Activated CD4-positive, alpha-beta memory T cell treated with anti-CD3 and anti-CD28 coated beads for 36 hours (primary cell): ENCODE measurements at regions not wholly inside any gene's neighbourhood (a gene's known extent, or its start where the extent isn't known, plus 50 kb on each side); places are given as distances from the start of the nearest gene placed in this dataset.

Experiments
- CTCF ChIA-PET: fragments of 350-600 bp; sonication (Branson Sonifier 250); formaldehyde crosslinking; loops from one replicate; lab custom pipeline; 2021; ENCODE audit warnings: antibody characterized with exemption, inconsistent platforms; lab: Charles Lee
- POLR2A ChIA-PET: fragments of 350-600 bp; sonication (Branson Sonifier 250); formaldehyde crosslinking; loops from one replicate; lab custom pipeline; 2021; ENCODE audit warnings: antibody characterized with exemption; lab: Charles Lee
- DNase-seq: peaks from one replicate; pipeline ENCODE4 v3.0.0-alpha.2; 2020
- H3K27ac Mint-ChIP-seq: one replicate; pipeline ENCODE4 v1.8.0; 2021; ENCODE audit warnings: mixed read lengths
- H3K27me3 Mint-ChIP-seq: one replicate; pipeline ENCODE4 v1.8.0; 2021; ENCODE audit warnings: mixed read lengths
- H3K36me3 Mint-ChIP-seq: one replicate; pipeline ENCODE4 v1.8.0; 2021; ENCODE audit warnings: mixed read lengths
- H3K4me1 Mint-ChIP-seq: one replicate; pipeline ENCODE4 v1.8.0; 2021; ENCODE audit warnings: low read depth, mixed read lengths
- H3K4me3 Mint-ChIP-seq: one replicate; pipeline ENCODE4 v1.8.0; 2021; ENCODE audit warnings: mild to moderate bottlenecking, mixed read lengths
- H3K9me3 Mint-ChIP-seq: one replicate; pipeline ENCODE4 v1.8.0; 2021; ENCODE audit warnings: mixed read lengths
- intact Hi-C: fragments of 100-400 bp; cut with micrococcal nuclease; formaldehyde crosslinking; loops from one replicate; pipeline ENCODE4 v1.15.1; 2023

DNA sequence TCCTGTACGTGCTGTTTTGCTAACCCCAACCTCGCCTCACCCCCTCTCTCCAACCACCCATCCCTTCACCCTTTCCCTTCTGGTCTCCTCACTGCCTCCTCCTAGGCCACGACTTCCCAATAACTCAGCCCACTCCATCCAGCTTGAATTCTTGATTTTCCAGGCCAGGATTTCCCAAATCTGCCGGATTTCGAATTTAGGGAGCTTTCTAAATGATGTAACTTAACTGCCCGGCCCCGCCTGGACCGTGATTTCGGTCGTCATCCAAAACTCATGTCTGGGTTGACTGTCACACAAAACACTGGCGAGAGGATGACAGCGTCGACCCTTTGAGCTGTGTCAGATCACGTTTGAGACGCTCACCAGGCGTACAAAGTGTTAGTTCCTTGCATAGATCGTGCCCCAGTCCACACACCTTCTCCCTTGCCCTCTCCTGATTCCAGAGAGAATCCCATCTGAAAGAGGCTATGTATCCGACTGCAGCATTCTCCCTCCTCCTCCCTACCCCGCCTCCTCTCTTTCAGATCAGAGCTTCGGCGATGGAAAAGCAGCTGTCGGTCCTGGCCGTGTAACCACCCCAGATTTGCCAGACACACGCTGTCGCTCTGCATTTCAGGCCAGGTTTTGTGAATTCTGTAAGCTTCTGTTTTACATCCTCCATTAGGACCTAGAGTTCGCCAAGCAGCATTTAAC is 168.2 kb downstream of the GPX5 start:
- Mint-ChIP-seq H3K9me3 (no peaks in the 10 kb centered on the region), H3K4me1 (peaks cover 17% of the 10 kb centered on the region), H3K36me3 (peaks cover 3% of the 10 kb centered on the region), H3K27ac (no peak overlapping the region), H3K27me3 (peaks cover 68% of the 10 kb centered on the region), H3K4me3 (no peak overlapping the region)
- POLR2A ChIA-PET = no interaction called here
- intact Hi-C loops = no loop called here
- CTCF ChIA-PET = interaction anchor here (0.9 to 2.3 kb wide), 2 partner anchors 9 to 14 kb away, joined by 3 to 5 read pairs; no protein-coding TSS in a partner anchor
- DNase-seq = no peak

DNA sequence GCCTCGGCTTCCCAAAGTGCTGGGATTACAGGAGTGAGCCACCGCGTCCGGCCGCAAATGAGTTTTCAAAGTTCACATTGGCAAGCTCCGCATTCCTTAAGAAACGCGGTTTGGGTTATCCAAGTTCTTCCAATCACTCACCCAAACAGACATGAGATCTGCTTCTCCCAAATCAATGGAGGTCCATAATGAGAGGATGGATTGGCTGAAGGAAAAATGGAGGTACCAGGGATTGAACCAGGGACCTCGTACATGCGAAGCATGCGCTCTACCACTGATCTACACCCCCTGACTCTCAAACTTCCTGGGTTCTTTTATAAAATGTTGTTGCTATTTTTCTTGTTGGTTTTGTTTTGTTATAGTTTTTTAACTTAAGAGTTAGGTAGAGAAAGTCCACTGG is 170.0 kb downstream of the GPX5 start:
- Mint-ChIP-seq H3K4me3 (no peak overlapping the region), H3K27me3 (peaks cover 72% of the 10 kb centered on the region), H3K27ac (no peak overlapping the region), H3K9me3 (no peaks in the 10 kb centered on the region), H3K4me1 (peaks cover 17% of the 10 kb centered on the region), H3K36me3 (peaks cover 3% of the 10 kb centered on the region)
- CTCF ChIA-PET = no interaction called here
- no peak for DNase-seq
- intact Hi-C loops = no loop called here
- POLR2A ChIA-PET = no interaction called here

DNA sequence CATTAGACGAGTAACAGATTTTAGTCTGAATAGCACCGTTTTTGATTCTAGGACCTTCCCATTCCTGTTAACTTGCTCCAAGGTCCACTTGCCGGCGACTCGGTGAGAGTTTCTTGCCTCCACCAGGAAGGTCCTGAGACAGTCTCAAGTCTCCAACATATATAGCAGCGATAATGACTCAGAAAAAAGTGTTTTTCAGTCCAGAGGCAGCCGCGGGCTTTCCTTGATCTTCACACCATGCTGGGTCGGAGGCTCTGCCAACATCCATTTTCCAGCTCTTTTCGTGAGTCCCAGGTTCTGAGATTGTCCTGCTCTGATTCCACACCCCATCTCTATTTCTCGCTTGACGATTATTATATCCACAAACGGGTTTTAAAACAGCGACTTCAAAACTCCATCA is 170.5 kb downstream of the GPX5 start:
- Mint-ChIP-seq H3K4me3 (no peak overlapping the region), H3K36me3 (peaks cover 3% of the 10 kb centered on the region), H3K9me3 (no peaks in the 10 kb centered on the region), H3K4me1 (peaks cover 17% of the 10 kb centered on the region), H3K27ac (no peak overlapping the region), H3K27me3 (peaks cover 75% of the 10 kb centered on the region)
- ChIA-PET CTCF (no interaction called here), POLR2A (no interaction called here)
- intact Hi-C loops = no loop called here
- DNase-seq = no peak

DNA sequence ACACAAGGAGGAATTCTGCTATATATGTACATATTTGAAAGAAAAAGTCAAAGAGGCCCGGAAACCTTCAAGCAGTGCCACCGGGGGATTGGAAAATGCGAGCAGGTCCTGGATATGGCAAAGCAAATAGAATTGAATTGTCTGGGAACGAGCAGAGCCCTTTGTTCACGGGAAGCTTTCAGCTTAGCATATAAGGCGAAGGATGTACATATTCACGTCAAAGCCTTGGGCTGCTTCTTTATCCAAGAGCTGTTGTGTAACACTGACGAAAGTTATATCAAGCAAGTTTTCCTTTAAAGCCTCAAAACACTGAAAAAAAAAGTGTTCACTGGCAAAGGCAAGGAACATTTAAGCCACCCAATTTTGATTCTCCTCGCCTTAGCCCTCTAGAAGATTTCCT is 171.0 kb downstream of the GPX5 start:
- CTCF ChIA-PET = interaction anchor here (1.1 kb wide), 1 partner anchor 61 kb away, joined by 3 read pairs; no protein-coding TSS in a partner anchor
- intact Hi-C loops = no loop called here
- no peak overlapping the region for H3K4me3 Mint-ChIP-seq

DNA sequence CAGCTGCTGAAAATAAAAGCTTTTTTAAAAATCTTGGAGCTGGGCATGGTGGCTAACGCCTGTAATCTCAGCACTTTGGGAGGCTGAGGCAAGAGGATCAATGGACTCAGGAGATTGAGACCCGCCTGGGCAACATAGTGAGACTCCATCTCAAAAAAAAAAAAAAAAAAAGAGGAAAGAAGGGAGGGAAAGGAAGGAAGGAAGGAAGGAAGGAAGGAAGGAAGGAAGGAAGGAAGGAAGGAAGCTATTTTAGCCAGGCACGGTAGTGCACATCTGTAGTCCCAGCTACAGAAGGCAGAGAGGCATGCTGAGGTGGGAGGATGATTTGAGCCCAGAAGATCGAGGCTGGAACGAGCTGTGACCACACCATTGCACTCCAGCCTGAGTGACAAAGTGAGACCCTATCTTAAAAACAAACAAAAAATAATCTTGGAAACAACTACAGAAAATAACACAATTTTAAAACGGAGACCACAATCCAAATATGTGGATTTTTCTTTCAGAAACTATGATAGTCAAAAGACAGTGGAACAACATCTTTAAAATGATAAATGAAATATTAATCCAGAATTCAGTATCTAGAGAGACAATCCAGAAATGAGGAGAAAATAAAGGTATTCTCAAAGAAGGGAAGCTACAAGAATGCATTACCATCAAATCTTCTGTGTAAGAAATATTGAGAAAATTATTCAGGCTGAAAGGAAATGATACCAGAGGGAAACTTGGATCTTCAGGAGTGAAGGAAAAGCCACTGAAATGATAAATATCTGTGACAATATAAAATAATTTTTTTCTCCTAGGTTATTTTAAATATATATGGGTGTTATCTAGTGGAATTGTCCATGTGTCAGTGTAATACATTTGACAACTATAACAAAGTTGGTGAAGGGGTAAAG is 182.0 kb downstream of the GPX5 start:
- DNase-seq = no peak
- Mint-ChIP-seq H3K27ac (no peak overlapping the region), H3K27me3 (peaks cover 66% of the 10 kb centered on the region), H3K36me3 (peaks cover 10% of the 10 kb centered on the region), H3K4me3 (no peak overlapping the region), H3K9me3 (peaks cover 30% of the 10 kb centered on the region), H3K4me1 (peaks cover 8% of the 10 kb centered on the region)
- intact Hi-C loops = no loop called here
- POLR2A ChIA-PET = no interaction called here
- CTCF ChIA-PET = no interaction called here

More for the DNA sequence above, 171.0 kb downstream of the GPX5 start:
- no peak overlapping the region for H3K27ac Mint-ChIP-seq
- H3K9me3 Mint-ChIP-seq = no peaks in the 10 kb centered on the region
- DNase-seq = no peak
- peaks cover 17% of the 10 kb centered on the region for H3K4me1 Mint-ChIP-seq
- H3K27me3 Mint-ChIP-seq = peaks cover 73% of the 10 kb centered on the region
- H3K36me3 Mint-ChIP-seq = peaks cover 3% of the 10 kb centered on the region
- POLR2A ChIA-PET = no interaction called here

DNA sequence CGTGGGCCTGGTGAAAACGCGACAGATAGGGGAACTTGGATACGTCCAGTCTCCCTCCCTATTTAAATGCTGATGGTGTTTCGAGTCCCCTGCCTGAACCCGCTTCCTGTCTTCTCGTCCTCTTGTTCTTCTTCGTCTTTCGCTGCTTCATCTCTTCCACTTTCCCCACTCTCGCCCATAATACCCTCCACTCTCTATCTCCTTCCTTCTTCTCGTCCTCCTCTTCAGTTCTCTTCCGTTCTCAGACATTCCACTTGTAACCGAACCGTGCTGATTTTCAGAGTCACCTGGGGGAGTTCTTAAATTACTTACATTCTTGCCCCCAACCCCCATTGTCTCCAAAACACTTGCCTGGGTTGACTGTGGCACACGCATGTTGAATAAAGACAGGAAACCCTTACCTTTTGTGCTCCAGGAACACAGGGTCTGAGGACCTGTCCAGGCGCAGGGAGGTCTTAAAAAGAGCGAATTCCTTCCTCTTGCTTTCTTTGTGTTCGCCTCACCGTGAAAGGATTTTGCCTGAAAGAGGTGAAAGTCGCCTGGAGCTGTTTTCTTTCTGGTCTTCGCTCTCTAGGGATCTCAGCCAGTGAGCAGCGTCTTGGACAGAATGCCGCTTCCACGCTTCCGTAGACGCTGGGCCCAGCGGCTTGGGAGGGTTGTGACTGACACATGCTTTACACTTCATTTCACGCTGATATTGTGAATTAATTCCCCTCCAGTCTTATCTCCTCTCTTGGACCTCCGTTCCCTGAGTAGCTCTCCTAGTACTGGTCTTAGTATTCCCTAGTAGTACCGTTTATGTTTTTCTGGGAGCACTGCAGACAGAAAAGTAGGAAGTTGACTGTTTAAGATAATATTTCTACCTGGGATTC is 184.0 kb downstream of the GPX5 start:
- Mint-ChIP-seq H3K4me3 (peak overlapping the region; percentile 4), H3K36me3 (peaks cover 10% of the 10 kb centered on the region), H3K27me3 (peaks cover 56% of the 10 kb centered on the region), H3K9me3 (peaks cover 30% of the 10 kb centered on the region), H3K27ac (no peak overlapping the region), H3K4me1 (peaks cover 8% of the 10 kb centered on the region)
- no peak for DNase-seq
- intact Hi-C loops = loop anchor here (5.0 kb wide), 1 partner anchor 233 kb away; no protein-coding TSS in a partner anchor
- CTCF ChIA-PET = no interaction called here
- POLR2A ChIA-PET = no interaction called here

DNA sequence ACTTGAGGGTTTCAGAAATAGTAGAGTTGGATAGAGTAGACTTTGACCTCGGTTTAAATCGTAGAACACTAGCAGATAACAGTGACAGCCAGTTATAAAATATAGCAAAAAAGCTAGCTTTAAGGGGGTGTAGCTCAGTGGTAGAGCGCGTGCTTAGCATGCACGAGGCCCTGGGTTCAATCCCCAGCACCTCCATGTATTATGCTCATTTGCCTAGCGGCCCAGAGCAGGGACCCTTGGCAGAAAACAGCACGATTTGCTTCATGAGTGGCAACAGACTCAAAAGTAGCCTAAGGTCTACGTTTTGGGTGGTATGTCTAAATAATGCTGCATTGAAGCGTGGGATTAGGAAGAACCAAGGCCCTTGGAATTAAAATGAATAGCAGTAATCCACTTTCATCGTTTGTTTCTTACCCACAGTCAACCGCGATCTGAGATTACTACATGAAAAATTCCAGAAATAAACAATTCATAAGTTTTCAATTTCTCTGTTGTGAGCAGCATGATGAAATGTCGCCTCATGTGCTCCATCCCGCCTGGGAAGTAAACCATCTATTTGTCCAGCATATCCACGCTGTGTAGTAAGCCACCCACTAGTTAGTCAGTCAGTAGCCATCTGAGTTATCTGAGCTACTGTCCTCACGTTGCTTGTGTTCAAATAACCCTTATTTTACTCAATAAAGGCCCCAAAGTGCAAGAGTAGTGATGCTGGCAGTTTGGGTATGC is 184.9 kb downstream of the GPX5 start:
- peak; percentile 33 for DNase-seq
- POLR2A ChIA-PET = no interaction called here
- peaks cover 8% of the 10 kb centered on the region for H3K4me1 Mint-ChIP-seq
- CTCF ChIA-PET = no interaction called here
- peaks cover 10% of the 10 kb centered on the region for H3K36me3 Mint-ChIP-seq
- no peak overlapping the region for H3K4me3 Mint-ChIP-seq
- H3K9me3 Mint-ChIP-seq = peaks cover 30% of the 10 kb centered on the region
- peaks cover 55% of the 10 kb centered on the region for H3K27me3 Mint-ChIP-seq
- H3K27ac Mint-ChIP-seq = no peak overlapping the region
- intact Hi-C loops = loop anchor here (5.0 kb wide), 1 partner anchor 232 kb away; no protein-coding TSS in a partner anchor

DNA sequence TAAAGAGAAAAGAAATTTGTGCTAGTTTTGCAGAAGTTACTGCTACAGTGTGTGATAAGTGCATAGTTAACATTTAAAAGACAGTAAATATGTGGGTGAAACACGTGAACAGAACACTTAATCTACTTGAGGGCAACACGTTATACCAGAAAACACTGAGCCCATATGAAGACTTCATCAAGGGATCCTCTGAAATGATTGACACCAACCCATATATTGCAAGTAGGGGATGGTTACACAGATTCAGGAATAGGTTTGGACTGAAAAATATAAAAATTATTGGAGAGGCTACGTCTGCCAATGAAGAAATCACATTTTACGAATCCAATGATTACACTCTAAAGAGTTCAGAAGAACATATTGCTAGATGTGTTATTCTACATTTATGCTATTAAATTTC is 185.6 kb downstream of the GPX5 start:
- no peak overlapping the region for H3K4me3 Mint-ChIP-seq
- CTCF ChIA-PET = no interaction called here
- peaks cover 51% of the 10 kb centered on the region for H3K27me3 Mint-ChIP-seq
- no peak overlapping the region for H3K27ac Mint-ChIP-seq
- H3K9me3 Mint-ChIP-seq = peaks cover 28% of the 10 kb centered on the region
- no peak for DNase-seq
- peaks cover 8% of the 10 kb centered on the region for H3K4me1 Mint-ChIP-seq
- POLR2A ChIA-PET = no interaction called here
- H3K36me3 Mint-ChIP-seq = peaks cover 9% of the 10 kb centered on the region
- intact Hi-C loops = loop anchor here (5.0 kb wide), 1 partner anchor 231 kb away; no protein-coding TSS in a partner anchor

DNA sequence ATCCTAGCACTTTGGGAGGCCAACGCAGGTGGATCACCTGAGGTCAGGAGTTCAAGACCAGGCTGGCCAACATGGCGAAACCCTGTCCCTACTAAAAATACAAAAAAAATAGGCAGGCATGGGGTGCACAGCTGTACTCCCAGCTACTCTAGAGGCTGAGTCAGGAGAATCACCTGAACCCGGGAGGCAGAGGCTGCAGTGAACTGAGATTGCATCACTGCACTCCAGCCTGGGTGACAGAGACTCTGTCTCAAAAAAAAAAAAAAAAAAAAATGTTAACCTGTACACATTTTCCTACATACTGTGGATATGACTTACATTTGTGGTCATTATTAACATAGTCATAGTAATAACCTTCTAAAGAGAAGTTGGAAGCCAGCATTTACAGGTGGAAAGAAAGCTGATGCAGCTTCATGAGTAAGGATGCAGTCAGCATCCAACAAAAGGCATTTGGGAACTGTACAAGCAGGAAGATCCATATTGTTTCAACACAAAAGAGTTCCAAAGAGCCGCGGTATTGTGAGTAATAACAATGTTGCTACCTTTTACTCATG is 186.2 kb downstream of the GPX5 start:
- H3K4me1 Mint-ChIP-seq = peaks cover 8% of the 10 kb centered on the region
- intact Hi-C loops = loop anchor here (5.0 kb wide), 1 partner anchor 230 kb away; no protein-coding TSS in a partner anchor
- POLR2A ChIA-PET = no interaction called here
- DNase-seq = peak; percentile 36
- no peak overlapping the region for H3K4me3 Mint-ChIP-seq
- peaks cover 56% of the 10 kb centered on the region for H3K27me3 Mint-ChIP-seq
- peaks cover 9% of the 10 kb centered on the region for H3K36me3 Mint-ChIP-seq
- CTCF ChIA-PET = no interaction called here
- peaks cover 25% of the 10 kb centered on the region for H3K9me3 Mint-ChIP-seq
- H3K27ac Mint-ChIP-seq = no peak overlapping the region

DNA sequence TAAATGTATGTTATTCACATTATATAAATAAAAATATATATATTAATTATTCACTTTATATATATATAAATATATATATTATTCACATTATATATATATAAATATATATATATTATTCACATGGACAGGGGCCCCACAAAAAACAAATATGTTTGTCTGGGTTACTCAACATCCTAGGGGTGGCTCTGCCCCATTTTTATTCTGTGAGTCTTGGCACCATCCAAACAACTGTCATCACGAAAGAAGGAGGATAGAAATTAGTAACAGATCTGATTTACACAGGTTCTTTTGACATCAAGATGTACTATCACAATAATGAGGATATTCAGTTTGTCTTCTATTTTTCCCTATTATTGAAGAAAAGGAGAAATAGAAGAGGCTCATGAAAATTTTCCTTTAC is 187.3 kb downstream of the GPX5 start:
- Mint-ChIP-seq H3K27me3 (peaks cover 54% of the 10 kb centered on the region), H3K4me3 (no peak overlapping the region), H3K36me3 (peaks cover 5% of the 10 kb centered on the region), H3K27ac (no peak overlapping the region), H3K9me3 (peaks cover 15% of the 10 kb centered on the region), H3K4me1 (peaks cover 8% of the 10 kb centered on the region)
- intact Hi-C loops = loop anchor here (5.0 kb wide), 1 partner anchor 229 kb away; no protein-coding TSS in a partner anchor
- ChIA-PET POLR2A (no interaction called here), CTCF (no interaction called here)
- DNase-seq = no peak

DNA sequence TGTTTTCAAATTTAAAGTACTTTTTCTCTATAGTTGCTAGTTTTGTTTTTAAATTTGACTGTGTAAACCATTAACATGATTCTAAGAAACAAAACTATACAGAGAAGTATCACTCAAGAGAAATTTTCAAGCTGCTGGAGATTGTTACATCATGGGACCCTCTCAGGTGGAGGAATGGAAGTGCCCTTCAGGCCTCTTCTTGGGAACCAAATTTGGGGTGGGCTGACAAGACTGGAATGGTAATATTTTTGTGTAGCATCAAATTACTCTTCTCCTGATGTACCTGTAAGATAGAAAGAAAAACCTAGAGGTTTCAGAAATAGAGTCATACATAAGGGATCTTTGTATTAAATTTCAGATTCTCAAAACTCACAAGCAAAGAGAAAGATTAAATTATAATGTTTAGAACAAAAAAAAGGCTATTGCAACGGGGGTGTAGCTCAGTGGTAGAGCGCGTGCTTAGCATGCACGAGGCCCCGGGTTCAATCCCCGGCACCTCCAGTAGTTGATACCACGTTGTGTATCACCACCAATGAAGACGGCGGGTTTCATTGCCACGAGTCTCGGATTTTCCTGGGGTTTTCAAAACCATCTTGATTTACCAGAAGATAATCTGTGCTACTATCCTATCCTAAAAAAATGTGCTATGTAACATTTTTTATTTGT is 193.7 kb downstream of the GPX5 start:
- Mint-ChIP-seq H3K9me3 (no peaks in the 10 kb centered on the region), H3K27ac (no peak overlapping the region), H3K4me1 (no peaks in the 10 kb centered on the region), H3K4me3 (no peak overlapping the region), H3K27me3 (peaks cover 52% of the 10 kb centered on the region), H3K36me3 (no peaks in the 10 kb centered on the region)
- ChIA-PET POLR2A (no interaction called here), CTCF (no interaction called here)
- DNase-seq = peak; percentile 41
- intact Hi-C loops = no loop called here
